ENCODE measurements at regions not wholly inside any gene's neighbourhood (a gene's known extent, or its start where the extent isn't known, plus 50 kb on each side); places are given as distances from the start of the nearest gene placed in this dataset.

DNA sequence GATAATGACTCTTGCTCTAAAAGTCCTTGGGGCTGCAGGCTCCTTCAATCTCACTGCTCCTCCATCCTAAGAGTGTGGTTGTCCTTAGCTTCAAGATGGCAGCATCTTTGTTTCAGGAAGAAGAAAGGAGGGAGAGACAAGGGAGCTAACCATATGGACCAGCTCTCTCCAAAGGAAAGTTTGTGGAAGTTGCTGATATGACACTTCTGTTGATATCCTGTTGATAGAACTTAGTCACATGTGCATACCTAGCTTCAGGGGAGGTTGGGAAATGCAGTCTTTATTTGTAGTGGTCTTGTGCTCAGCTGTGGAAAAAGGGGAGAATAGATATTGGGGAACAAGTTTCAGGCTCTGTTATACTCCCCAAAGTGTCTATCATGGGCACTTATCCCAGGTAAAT is 186.9 kb downstream of the GIPC2 start:
- no peak overlapping the region for H3K4me3 ChIP-seq (ENCODE audit: low read length)
- Mint-ChIP-seq H3K4me3 (no peak overlapping the region), H3K4me1 (no peaks in the 10 kb centered on the region), H3K27ac (no peak overlapping the region), H3K36me3 (no peaks in the 10 kb centered on the region), H3K27me3 (ENCODE audit: low read depth in 2 of 2) (no peaks in the 10 kb centered on the region), H3K9me3 (peaks cover 11 to 12% of the 10 kb centered on the region in 2 donors)
- H3K27ac ChIP-seq (ENCODE audit: low read length), result no peak overlapping the region
- ATAC-seq (no peak), DNase-seq (no peak)
- H3K4me1 ChIP-seq (ENCODE audit: control insufficient read depth, insufficient read depth, low read length), result no peaks in the 10 kb centered on the region
- no peaks in the 10 kb centered on the region for H3K36me3 ChIP-seq (ENCODE audit: control insufficient read depth, insufficient read depth, low read length)
- TF ChIP-seq CTCF (IDR thresholded peaks at IDR 0.05), result no peak
- intact Hi-C loops (cut with micrococcal nuclease), result no loop called here
- no peaks in the 10 kb centered on the region for H3K9me3 ChIP-seq (ENCODE audit: control insufficient read depth, insufficient read depth, low read length)
- H3K27me3 ChIP-seq (ENCODE audit: control insufficient read depth, insufficient read depth, low read length), result no peaks in the 10 kb centered on the region

DNA sequence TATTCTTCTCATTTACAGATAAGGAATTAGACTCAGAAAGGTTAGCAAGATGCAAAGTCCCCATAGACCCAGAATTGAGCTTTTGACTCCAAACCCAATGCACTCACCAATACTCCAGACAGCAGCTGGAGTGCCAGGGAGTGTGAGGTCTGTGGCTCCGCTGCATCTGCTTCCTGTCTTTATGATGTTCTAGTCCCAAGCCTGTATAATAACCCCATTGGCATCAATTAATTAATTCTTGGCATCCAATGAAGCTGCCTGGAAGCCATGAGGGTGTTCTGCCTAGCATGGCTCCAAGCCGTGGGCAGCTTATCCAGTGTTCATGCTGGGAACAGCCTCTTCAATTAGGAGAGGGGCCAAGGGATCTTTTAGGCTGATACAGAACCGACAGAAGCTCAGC is 188.7 kb downstream of the GIPC2 start:
- Mint-ChIP-seq H3K9me3 (peaks cover 13 to 14% of the 10 kb centered on the region in 2 donors), H3K4me1 (no peaks in the 10 kb centered on the region), H3K4me3 (no peak overlapping the region), H3K27me3 (ENCODE audit: low read depth in 2 of 2) (no peaks in the 10 kb centered on the region), H3K36me3 (no peaks in the 10 kb centered on the region), H3K27ac (no peak overlapping the region)
- no peak for DNase-seq
- Histone ChIP-seq H3K36me3 (ENCODE audit: control insufficient read depth, insufficient read depth, low read length) (no peaks in the 10 kb centered on the region), H3K27ac (ENCODE audit: low read length) (no peak overlapping the region), H3K4me3 (ENCODE audit: low read length) (no peak overlapping the region), H3K9me3 (ENCODE audit: control insufficient read depth, insufficient read depth, low read length) (no peaks in the 10 kb centered on the region), H3K27me3 (ENCODE audit: control insufficient read depth, insufficient read depth, low read length) (no peaks in the 10 kb centered on the region), H3K4me1 (ENCODE audit: control insufficient read depth, insufficient read depth, low read length) (no peaks in the 10 kb centered on the region)
- no peak for TF ChIP-seq CTCF (IDR thresholded peaks at IDR 0.05)
- WGBS (ENCODE audit: insufficient coverage), result 32% methylated on average over 3 of the region's 3 CpGs
- intact Hi-C loops (cut with micrococcal nuclease), result no loop called here
- ATAC-seq, result no peak

DNA sequence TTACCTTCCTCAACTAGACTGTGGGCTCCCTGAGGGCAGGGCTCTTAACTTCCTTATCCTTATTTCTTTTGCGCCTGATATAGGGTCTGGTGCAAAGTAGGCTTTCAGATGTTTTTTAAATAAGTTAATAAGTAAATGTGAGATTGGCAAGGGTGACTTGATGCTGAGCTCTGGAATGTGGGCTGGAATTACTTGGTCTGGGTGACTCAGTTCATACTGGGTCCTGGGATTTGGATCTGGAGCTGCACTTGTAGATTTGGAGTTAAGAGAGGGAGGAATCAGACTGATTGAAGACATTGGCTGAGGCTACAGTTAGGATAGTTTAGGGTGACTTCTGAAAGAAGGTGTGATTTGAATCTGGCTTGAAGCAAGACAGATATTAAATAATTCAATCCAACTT is 190.9 kb downstream of the GIPC2 start:
- WGBS (ENCODE audit: insufficient coverage), result 100% methylated on average over 1 of the region's 1 CpG
- no peak overlapping the region for H3K27ac Mint-ChIP-seq
- no peaks in the 10 kb centered on the region for H3K9me3 ChIP-seq (ENCODE audit: control insufficient read depth, insufficient read depth, low read length)
- ATAC-seq (no peak), DNase-seq (no peak)
- H3K4me3 Mint-ChIP-seq, result no peak overlapping the region
- no peaks in the 10 kb centered on the region for H3K36me3 Mint-ChIP-seq
- H3K4me3 ChIP-seq (ENCODE audit: low read length), result no peak overlapping the region
- H3K4me1 Mint-ChIP-seq, result no peaks in the 10 kb centered on the region
- H3K36me3 ChIP-seq (ENCODE audit: control insufficient read depth, insufficient read depth, low read length), result no peaks in the 10 kb centered on the region
- no peaks in the 10 kb centered on the region for H3K27me3 ChIP-seq (ENCODE audit: control insufficient read depth, insufficient read depth, low read length)
- no peaks in the 10 kb centered on the region for H3K4me1 ChIP-seq (ENCODE audit: control insufficient read depth, insufficient read depth, low read length)
- no peaks in the 10 kb centered on the region for H3K27me3 Mint-ChIP-seq (ENCODE audit: low read depth in 2 of 2)
- peaks cover 14 to 15% of the 10 kb centered on the region in 2 donors for H3K9me3 Mint-ChIP-seq
- no peak overlapping the region for H3K27ac ChIP-seq (ENCODE audit: low read length)
- intact Hi-C loops (cut with micrococcal nuclease), result no loop called here
- TF ChIP-seq CTCF (IDR thresholded peaks at IDR 0.05), result no peak

GRCh38 chr1:78237364-78237916 is 191.7 kb downstream of the GIPC2 start:
- no peak overlapping the region for H3K4me3 ChIP-seq (ENCODE audit: low read length)
- DNase-seq (no peak), ATAC-seq (no peak)
- no peaks in the 10 kb centered on the region for H3K9me3 ChIP-seq (ENCODE audit: control insufficient read depth, insufficient read depth, low read length)
- no peaks in the 10 kb centered on the region for H3K27me3 ChIP-seq (ENCODE audit: control insufficient read depth, insufficient read depth, low read length)
- TF ChIP-seq CTCF (IDR thresholded peaks at IDR 0.05), result no peak
- 43% methylated on average over 2 of the region's 4 CpGs for WGBS (ENCODE audit: insufficient coverage)
- intact Hi-C loops (cut with micrococcal nuclease), result no loop called here
- no peaks in the 10 kb centered on the region for H3K4me1 ChIP-seq (ENCODE audit: control insufficient read depth, insufficient read depth, low read length)
- no peaks in the 10 kb centered on the region for H3K36me3 ChIP-seq (ENCODE audit: control insufficient read depth, insufficient read depth, low read length)
- Mint-ChIP-seq H3K9me3 (peaks cover 11 to 15% of the 10 kb centered on the region in 2 donors), H3K4me1 (no peaks in the 10 kb centered on the region), H3K27me3 (ENCODE audit: low read depth in 2 of 2) (no peaks in the 10 kb centered on the region), H3K4me3 (no peak overlapping the region), H3K36me3 (no peaks in the 10 kb centered on the region), H3K27ac (no peak overlapping the region)
- H3K27ac ChIP-seq (ENCODE audit: low read length), result no peak overlapping the region

Measured in natural killer cell (primary cell).